Trophoblast cell (in vitro differentiated cells and primary cell): ENCODE measurements at regions not wholly inside any gene's neighbourhood (a gene's known extent, or its start where the extent isn't known, plus 50 kb on each side); places are given as distances from the start of the nearest gene placed in this dataset.

Experiments
- DNase-seq, 2 donors: peaks; one replicate each; pipeline ENCODE4 v3.0.0-alpha.2; 2016
- H2AFZ ChIP-seq: 2 replicates; pipeline ENCODE4 v1.6.1; 2013; ENCODE audit warnings: low read length, moderate library complexity, mild to moderate bottlenecking; ENCODE audit not compliant: insufficient read depth, poor library complexity
- H2AK5ac ChIP-seq: 2 replicates; pipeline ENCODE4 v1.6.1; 2013; ENCODE audit warnings: mild to moderate bottlenecking, low read length
- H2BK120ac ChIP-seq: 2 replicates; pipeline ENCODE4 v1.6.1; 2013; ENCODE audit warnings: low read length, mild to moderate bottlenecking, moderate library complexity; ENCODE audit not compliant: insufficient read depth, poor library complexity
- H2BK12ac ChIP-seq: 2 replicates; pipeline ENCODE4 v1.6.1; 2013; ENCODE audit warnings: mild to moderate bottlenecking, low read length, moderate library complexity
- H2BK5ac ChIP-seq: 2 replicates; pipeline ENCODE4 v1.6.1; 2013; ENCODE audit warnings: low read length, low read depth, moderate library complexity, mild to moderate bottlenecking; ENCODE audit not compliant: poor library complexity
- H3K14ac ChIP-seq: 2 replicates; pipeline ENCODE4 v1.6.1; 2013; ENCODE audit warnings: mild to moderate bottlenecking, low read length
- H3K18ac ChIP-seq: 2 replicates; pipeline ENCODE4 v1.6.1; 2013; ENCODE audit warnings: mild to moderate bottlenecking, low read length
- H3K23ac ChIP-seq: 2 replicates; pipeline ENCODE4 v1.6.1; 2013; ENCODE audit warnings: low read length
- H3K27ac ChIP-seq: 2 replicates; pipeline ENCODE4 v1.5.1; 2013; ENCODE audit warnings: low read depth, mild to moderate bottlenecking, inconsistent platforms, low read length, moderate library complexity
- H3K27me3 ChIP-seq: 2 replicates; pipeline ENCODE4 v1.6.1; 2013; ENCODE audit warnings: inconsistent platforms, mild to moderate bottlenecking, low read length, moderate library complexity; ENCODE audit not compliant: insufficient read depth
- H3K36me3 ChIP-seq, 2 experiments: 1 replicate in 1 of 2; 2 replicates in 1 of 2; pipeline ENCODE4 v1.6.1; 2013; ENCODE audit warnings: low read length in 2 of 2, mild to moderate bottlenecking in 2 of 2, moderate library complexity in 1 of 2; ENCODE audit not compliant: insufficient read depth in 2 of 2, control insufficient read depth in 1 of 2
- H3K4ac ChIP-seq: 2 replicates; pipeline ENCODE4 v1.6.1; 2013; ENCODE audit warnings: low read depth, mild to moderate bottlenecking, low read length, moderate library complexity
- H3K4me1 ChIP-seq, 2 experiments: 1 replicate in 1 of 2; 2 replicates in 1 of 2; pipeline ENCODE4 v1.6.1; 2013; ENCODE audit warnings: low read length in 2 of 2, mild to moderate bottlenecking in 2 of 2, moderate library complexity in 1 of 2; ENCODE audit not compliant: insufficient read depth in 2 of 2, control insufficient read depth in 1 of 2
- H3K4me2 ChIP-seq: 2 replicates; pipeline ENCODE4 v1.6.1; 2013; ENCODE audit warnings: inconsistent platforms, mild to moderate bottlenecking, low read length, moderate library complexity
- H3K4me3 ChIP-seq: 2 replicates; pipeline ENCODE4 v1.5.1; 2013; ENCODE audit warnings: mild to moderate bottlenecking, low read depth, low read length, inconsistent platforms
- H3K79me1 ChIP-seq: one replicate; pipeline ENCODE4 v1.6.1; 2013; ENCODE audit warnings: low read length
- H3K79me2 ChIP-seq: 2 replicates; pipeline ENCODE4 v1.6.1; 2013; ENCODE audit warnings: low read length, mild to moderate bottlenecking; ENCODE audit not compliant: control insufficient read depth, insufficient read depth, poor library complexity
- H3K9ac ChIP-seq: 2 replicates; pipeline ENCODE4 v1.6.1; 2013; ENCODE audit warnings: mild to moderate bottlenecking, low read length
- H3K9me3 ChIP-seq: 2 replicates; pipeline ENCODE4 v1.6.1; 2013; ENCODE audit warnings: low read depth, mild to moderate bottlenecking, control low read depth, inconsistent platforms, low read length; ENCODE audit not compliant: insufficient read depth
- H4K12ac ChIP-seq: 2 replicates; pipeline ENCODE4 v1.6.1; 2013; ENCODE audit warnings: low read depth, mild to moderate bottlenecking, low read length, moderate library complexity
- H4K8ac ChIP-seq: 2 replicates; pipeline ENCODE4 v1.6.1; 2013; ENCODE audit warnings: low read depth, mild to moderate bottlenecking, low read length, moderate library complexity
- H4K91ac ChIP-seq: one replicate; pipeline ENCODE4 v1.6.1; 2013; ENCODE audit warnings: low read depth, mild to moderate bottlenecking, low read length, moderate library complexity
- WGBS: extraction: QIAGEN DNeasy Blood & Tissue Kit; methylation state at CpG from one replicate; pipeline ENCODE4 v1.1.7; 2013; ENCODE audit warnings: missing lambda C conversion rate; ENCODE audit not compliant: insufficient read length, insufficient coverage; ENCODE audit errors: extremely low coverage; 5-methylcytosine and 5-hydroxymethylcytosine counted together

GRCh38 chr17:6276711-6277110, 158.2 kb downstream of the AIPL1 start:
- no peaks in the 10 kb centered on the region for H3K27me3 ChIP-seq
- no peak overlapping the region for H3K4ac ChIP-seq
- no peak overlapping the region for H2BK120ac ChIP-seq
- no peak overlapping the region for H3K18ac ChIP-seq
- no peaks in the 10 kb centered on the region for H3K4me1 ChIP-seq
- H3K9ac ChIP-seq, result no peak overlapping the region
- no peaks in the 10 kb centered on the region for H3K79me1 ChIP-seq
- peaks cover 2% of the 10 kb centered on the region for H3K9me3 ChIP-seq
- no peak overlapping the region for H4K91ac ChIP-seq
- no peak overlapping the region for H3K4me3 ChIP-seq
- H3K23ac ChIP-seq, result no peak overlapping the region
- H2BK12ac ChIP-seq, result no peak overlapping the region
- no peak overlapping the region for H3K14ac ChIP-seq
- no peak overlapping the region for H2BK5ac ChIP-seq
- H3K79me2 ChIP-seq, result no peaks in the 10 kb centered on the region
- H2AK5ac ChIP-seq, result no peak overlapping the region
- WGBS, result no CpG with 5 or more reads among the region's 5 CpGs
- H4K8ac ChIP-seq, result no peak overlapping the region
- DNase-seq, result no peak
- H4K12ac ChIP-seq, result no peak overlapping the region
- no peak overlapping the region for H2AFZ ChIP-seq
- H3K27ac ChIP-seq, result no peak overlapping the region
- H3K36me3 ChIP-seq, result no peaks in the 10 kb centered on the region
- H3K4me2 ChIP-seq, result no peak overlapping the region

- Histone ChIP-seq H3K4me3 (no peak overlapping the region), H4K8ac (no peak overlapping the region), H3K9ac (no peak overlapping the region), H3K23ac (no peak overlapping the region), H3K4me1 (no peaks in the 10 kb centered on the region), H2BK5ac (no peak overlapping the region), H3K36me3 (no peaks in the 10 kb centered on the region), H3K18ac (no peak overlapping the region), H2AK5ac (no peak overlapping the region), H2AFZ (no peak overlapping the region), H3K4ac (no peak overlapping the region), H3K27me3 (no peaks in the 10 kb centered on the region), H3K27ac (no peak overlapping the region), H2BK12ac (no peak overlapping the region), H3K14ac (no peak overlapping the region), H3K79me2 (no peaks in the 10 kb centered on the region), H3K9me3 (no peaks in the 10 kb centered on the region), H3K4me2 (no peak overlapping the region), H4K91ac (no peak overlapping the region), H2BK120ac (no peak overlapping the region), H4K12ac (no peak overlapping the region), H3K79me1 (no peaks in the 10 kb centered on the region)
- WGBS, result no CpG with 5 or more reads among the region's 6 CpGs
- DNase-seq, result no peak
Measured at GRCh38 chr17:6274310-6274709, 160.6 kb downstream of the AIPL1 start.

- Histone ChIP-seq H3K27ac (no peak overlapping the region), H4K12ac (no peak overlapping the region)
- WGBS, result no CpG with 5 or more reads among the region's 4 CpGs
Measured at GRCh38 chr17:6269478-6269877, 165.4 kb downstream of the AIPL1 start.

GRCh38 chr17:6261466-6261865, 173.5 kb downstream of the AIPL1 start:
- H2BK120ac ChIP-seq, result no peak overlapping the region
- no peak overlapping the region for H2AFZ ChIP-seq
- H4K12ac ChIP-seq, result no peak overlapping the region
- peaks cover 3% of the 10 kb centered on the region for H3K9me3 ChIP-seq
- H3K27me3 ChIP-seq, result no peaks in the 10 kb centered on the region
- no peak overlapping the region for H3K27ac ChIP-seq
- H3K79me1 ChIP-seq, result no peaks in the 10 kb centered on the region
- H3K9ac ChIP-seq, result no peak overlapping the region
- no peak overlapping the region for H3K4me2 ChIP-seq
- H2BK5ac ChIP-seq, result no peak overlapping the region
- no CpG with 5 or more reads among the region's 6 CpGs for WGBS
- peaks cover 2 to 7% of the 10 kb centered on the region in 2 experiments for H3K4me1 ChIP-seq
- H2BK12ac ChIP-seq, result no peak overlapping the region
- H3K18ac ChIP-seq, result no peak overlapping the region
- H4K8ac ChIP-seq, result no peak overlapping the region
- H3K36me3 ChIP-seq, result no peaks in the 10 kb centered on the region
- no peak overlapping the region for H4K91ac ChIP-seq
- H2AK5ac ChIP-seq, result no peak overlapping the region
- H3K79me2 ChIP-seq, result no peaks in the 10 kb centered on the region
- no peak overlapping the region for H3K14ac ChIP-seq
- DNase-seq, result no peak
- no peak overlapping the region for H3K23ac ChIP-seq
- H3K4me3 ChIP-seq, result no peak overlapping the region
- H3K4ac ChIP-seq, result no peak overlapping the region

More at GRCh38 chr17:6269478-6269877, 165.4 kb downstream of the AIPL1 start:
- Histone ChIP-seq H3K14ac (no peak overlapping the region), H3K4ac (no peak overlapping the region), H3K4me1 (no peaks in the 10 kb centered on the region), H3K4me3 (no peak overlapping the region), H3K9ac (no peak overlapping the region), H3K79me2 (no peaks in the 10 kb centered on the region), H2BK5ac (no peak overlapping the region), H4K91ac (no peak overlapping the region), H3K36me3 (no peaks in the 10 kb centered on the region), H2AK5ac (no peak overlapping the region), H2AFZ (no peak overlapping the region), H3K27me3 (no peaks in the 10 kb centered on the region), H3K18ac (no peak overlapping the region), H3K9me3 (peaks cover 3% of the 10 kb centered on the region), H2BK12ac (no peak overlapping the region), H4K8ac (no peak overlapping the region), H3K79me1 (no peaks in the 10 kb centered on the region), H3K23ac (no peak overlapping the region), H2BK120ac (no peak overlapping the region), H3K4me2 (no peak overlapping the region)
- DNase-seq, result peak; percentile 9 to 54
